GM18858 (cell line): ENCODE measurements at regions not wholly inside any gene's neighbourhood (a gene's known extent, or its start where the extent isn't known, plus 50 kb on each side); places are given as distances from the start of the nearest gene placed in this dataset.
"Not testable (repeated sequence)": the region's sequence is repeated elsewhere in the genome, so short reads cannot be mapped to it uniquely, and the experiment has no call there.

ENCODE experiments used
- ATAC-seq: cut with Tn5 transposase; IDR thresholded peaks from one replicate; pipeline ENCODE4 v1.9.1; 2021; ENCODE audit not compliant: unreplicated experiment

DNA sequence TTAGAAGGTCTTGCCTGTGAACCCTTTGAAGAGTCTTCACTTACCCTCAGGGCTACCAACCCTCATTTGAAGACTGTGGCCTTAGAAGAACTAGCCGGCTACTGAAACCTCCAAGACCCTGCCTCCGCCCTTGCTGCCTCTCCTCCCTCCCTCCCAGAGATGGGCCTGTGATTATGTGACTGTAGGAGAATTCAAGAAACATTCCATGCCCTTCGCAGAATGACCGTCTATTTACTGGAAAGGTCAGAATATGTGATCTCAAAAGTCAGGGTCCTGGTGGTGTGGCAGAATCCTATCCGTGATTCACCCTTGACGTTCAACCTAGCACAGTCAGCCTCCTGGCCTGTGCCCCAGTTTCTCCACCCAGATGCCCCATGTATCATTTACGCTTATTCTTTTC lies 109.6 kb downstream of the CTNND1 start:
- ATAC-seq = no peak

DNA sequence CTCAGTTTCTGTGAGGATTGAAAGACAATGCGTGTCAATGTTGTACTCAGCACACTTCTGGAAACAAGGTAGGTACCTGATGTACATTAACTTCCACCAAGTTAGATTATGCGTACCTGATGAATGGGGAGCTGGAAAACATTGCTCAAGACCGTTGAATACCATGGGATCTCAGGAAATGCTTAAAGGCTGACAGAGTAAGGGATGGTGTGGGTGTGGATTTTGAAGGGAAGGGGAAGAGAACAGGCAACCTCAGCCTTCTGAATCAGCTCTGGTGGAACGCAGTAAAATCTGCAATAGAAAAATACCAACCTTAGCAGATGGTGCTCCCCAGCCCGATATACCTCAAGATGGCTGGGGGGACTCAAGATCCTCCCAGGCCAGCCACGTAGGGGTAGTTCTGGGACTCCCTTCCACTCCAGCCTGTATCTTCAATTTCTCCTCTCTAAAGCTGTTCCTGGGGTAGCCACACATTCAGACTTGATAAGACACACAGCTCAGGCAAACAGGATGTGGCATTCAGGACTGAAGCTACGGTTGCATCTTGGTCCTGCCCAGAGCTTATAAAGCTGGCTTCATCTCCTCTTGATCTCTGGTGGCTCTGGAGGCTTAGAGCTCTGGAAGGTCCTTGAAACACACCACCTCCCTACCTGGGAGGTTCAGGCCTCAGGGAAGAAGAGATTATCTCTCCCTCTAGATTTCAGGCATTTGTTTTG lies 111.8 kb downstream of the CTNND1 start:
- ATAC-seq = no peak

DNA sequence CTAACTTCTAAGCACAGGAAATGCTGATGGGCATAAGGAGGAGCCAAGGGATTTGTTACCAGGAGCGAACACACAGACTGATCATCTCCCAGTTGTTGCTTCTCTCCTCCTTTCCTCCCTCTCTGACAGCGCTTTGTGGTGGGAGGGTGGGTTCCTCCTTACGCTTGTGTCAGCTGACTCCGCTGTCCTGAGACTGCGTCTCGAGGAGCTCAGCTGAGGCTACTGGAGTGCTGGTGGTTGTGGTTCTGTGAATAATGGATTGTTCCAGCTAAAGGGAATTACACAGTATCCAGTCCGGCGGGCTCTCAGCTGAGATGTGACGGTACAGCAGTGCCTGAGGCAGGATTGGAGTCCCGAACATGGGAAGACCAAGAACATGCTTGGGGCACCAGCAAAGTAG lies 113.4 kb downstream of the CTNND1 start:
- no peak for ATAC-seq

DNA sequence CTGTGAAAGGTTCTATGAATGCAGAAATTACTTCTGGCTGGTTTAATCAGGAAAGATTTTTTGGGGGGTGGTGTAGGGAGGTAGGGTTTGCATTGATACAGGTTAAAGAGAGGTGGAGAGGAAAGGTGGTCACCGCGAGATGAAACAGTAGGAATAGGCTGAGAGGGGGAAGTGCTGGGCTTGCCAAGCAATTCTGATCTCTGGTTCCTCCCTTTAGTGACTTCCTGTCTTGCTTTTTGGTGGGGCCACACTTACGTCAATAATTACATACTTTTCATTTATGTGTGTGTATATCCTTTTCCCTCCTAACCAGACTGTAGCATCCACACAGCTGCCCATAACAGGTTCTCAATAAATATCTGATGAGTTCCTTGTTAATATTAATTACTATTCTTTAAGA lies 120.0 kb downstream of the CTNND1 start:
- no peak for ATAC-seq

DNA sequence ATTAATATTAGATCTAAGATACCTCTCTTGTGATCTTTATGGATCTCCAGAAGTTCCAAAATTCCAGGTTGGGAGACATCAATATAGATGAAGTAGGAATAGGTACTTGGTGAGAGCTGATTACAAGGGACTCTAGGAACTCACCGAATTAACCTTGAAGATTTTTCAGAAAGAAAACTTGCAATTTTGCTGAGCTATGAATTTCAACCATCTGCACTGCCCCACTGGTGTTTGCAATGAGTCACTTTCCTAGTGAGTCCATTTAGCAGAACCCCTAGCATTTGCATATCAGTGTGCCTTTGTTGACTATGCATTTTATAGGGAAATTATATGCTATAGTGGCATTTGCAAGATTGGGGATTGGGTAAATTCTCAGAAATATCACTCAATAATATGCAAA lies 122.0 kb downstream of the CTNND1 start:
- no peak for ATAC-seq

DNA sequence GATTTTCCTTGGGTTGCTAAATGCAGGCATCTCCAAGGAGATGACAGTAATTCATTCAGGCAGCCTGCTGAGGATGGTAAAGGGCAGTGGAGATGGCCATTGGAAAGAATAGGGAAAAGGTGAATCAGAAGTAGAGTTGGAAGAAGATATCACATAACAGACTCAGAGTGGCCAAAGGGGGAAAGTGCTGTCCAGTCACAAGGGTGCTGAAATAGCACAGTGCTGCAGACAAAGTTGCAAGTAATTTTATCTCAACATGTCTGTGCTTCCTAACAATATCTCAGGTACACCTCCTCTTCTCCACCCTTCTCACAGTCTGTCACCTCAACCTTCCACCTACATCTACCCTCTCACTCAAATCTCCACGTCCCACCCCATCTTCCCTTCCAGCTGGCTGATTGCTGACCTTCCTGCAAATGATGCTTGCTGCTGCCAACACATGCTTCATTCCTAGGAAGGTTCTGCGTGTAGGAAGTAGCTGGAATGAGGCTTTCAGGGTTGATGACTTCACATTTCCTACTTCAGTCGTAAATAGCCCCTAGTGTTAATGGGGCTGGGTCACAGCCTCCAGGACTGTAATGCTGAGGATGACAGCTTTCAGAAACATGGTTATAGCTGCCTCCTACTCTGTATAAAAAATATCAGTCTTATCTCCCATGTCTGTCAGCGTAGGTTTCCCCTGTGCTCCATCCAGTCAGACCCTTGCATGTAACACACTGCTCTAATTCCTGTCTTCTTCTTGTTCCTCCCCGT lies 123.9 kb downstream of the CTNND1 start:
- ATAC-seq = no peak

DNA sequence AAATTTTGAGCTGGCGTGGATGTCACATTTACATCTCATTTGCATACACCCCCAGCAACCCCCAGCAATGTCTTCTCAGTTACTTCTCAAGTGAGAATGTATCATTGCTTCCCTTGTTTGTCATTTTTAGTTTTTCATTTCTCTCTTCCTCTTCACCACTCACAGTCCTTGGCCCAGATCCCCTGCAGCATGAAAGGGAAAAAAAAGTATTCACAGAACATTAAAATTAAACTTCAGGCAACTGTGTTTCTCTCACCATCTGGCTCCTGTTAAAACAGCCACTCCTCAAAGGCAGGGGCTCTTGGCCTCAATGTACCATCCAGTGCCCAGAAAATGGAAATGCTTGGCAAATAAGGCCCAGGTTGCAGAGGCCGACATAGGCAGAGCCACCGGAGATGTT lies 126.8 kb downstream of the CTNND1 start:
- ATAC-seq = no peak

DNA sequence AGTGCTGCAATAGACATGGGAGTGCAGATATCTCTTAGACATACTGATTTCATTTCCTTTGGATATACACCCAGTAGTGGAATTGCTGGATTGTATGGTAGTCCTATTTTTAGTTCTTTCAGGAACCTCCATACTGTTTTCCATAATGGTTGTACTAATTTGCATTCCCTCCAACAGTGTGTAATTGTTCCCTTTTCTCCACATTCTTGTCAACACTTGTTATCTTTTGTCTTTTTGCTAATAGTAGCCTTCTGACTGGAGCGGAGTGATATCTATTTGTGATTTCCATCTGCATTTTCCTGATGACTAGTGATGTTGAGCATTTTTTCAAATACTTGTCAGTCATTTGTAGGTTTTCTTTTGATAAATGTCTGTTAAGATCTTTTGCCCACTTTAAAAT lies 128.9 kb downstream of the CTNND1 start:
- no peak for ATAC-seq

DNA sequence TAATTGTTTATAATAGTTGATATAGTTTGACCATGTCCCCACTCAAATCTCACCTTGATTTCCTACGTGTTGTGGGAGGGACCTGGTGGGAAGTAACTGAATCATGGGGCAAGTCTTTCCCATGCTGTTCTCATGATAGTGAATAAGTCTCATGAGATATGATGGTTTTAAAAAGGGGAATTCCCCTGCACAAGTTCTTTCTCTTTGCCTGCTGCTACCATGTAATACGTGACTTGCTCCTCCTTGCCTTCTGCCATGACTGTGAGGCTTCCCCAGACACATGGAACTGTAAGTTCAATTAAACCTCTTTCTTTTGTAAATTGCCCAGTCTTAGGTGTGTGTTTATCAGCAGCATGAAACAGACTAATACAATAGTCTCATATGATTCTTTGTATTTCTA lies 130.5 kb upstream of the OR9Q1 start:
- not testable (repeated sequence) for ATAC-seq

DNA sequence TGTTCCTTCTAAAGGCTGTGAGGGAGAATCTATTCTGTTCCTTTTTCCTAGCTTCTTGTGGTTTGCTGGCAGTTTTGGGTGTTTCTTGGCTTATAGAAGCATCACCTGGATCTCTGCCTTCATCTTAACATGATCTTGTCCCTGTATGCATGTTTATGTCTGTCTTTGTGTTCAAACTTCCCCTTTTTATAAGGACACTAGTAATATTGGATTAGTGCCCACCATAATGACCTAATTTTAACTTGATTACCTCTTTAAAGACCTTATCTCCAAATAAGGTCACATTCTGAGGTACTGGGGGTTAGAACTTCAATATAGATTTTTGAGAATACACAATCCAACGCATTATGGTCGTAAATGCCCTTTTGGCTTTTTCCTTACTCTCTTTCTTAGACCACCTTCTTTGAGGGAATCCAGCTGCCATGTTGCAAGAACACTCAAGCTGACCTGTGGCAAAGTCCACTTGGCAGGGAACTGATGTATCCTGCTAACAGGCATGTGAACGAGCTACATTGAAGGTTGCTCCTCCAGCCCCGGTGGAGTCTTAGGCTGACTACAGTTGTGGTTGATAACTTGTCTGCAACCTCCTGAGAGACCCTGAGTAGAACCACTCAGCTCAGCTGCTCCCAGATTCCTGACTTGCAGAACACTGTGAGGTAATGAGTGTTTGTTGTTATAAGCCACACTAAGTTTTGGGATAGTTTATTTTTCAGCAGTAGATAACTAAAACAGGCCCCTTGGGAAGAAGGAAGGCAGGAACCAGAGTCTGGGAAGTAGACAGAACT lies 127.1 kb upstream of the OR9Q1 start:
- ATAC-seq = no peak

DNA sequence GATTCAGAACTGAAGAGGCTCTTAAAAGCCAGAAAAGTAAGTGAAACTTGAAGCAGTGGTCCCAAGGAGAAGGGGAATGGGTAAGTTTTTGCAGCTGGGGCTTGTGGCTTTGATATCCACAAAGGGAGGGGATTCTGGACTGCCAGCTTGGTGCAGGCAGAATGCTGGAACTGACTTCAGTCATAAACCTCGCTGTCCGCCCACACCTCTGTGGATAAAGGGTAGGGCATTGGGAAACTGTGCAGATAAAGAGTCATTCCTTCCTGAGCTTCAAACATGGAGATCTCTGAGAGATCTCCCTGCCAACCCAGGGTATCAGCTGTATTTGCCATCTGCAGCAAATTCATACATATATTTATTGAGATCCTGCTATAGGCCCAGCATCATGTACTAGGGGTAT lies 124.3 kb upstream of the OR9Q1 start:
- ATAC-seq = no peak

DNA sequence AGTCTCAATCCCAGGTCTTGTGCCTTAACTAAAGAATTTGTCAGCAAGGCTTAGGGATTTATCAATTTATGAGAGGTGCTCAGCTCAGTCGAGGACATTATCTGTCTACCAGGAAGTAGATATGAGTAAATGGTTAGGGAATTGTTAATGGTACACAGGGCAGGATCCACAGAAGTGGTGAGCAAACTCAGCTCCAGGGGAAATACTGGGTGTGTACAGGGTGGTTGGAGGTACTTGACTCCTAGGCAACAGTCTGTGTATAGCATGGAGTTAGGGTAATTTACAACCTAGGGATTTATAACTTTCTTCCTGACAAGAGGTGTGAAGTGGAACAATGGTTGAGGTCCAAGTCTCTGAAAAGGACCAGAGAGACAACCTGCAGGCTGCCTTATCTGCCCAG lies 123.4 kb upstream of the OR9Q1 start:
- no peak for ATAC-seq

DNA sequence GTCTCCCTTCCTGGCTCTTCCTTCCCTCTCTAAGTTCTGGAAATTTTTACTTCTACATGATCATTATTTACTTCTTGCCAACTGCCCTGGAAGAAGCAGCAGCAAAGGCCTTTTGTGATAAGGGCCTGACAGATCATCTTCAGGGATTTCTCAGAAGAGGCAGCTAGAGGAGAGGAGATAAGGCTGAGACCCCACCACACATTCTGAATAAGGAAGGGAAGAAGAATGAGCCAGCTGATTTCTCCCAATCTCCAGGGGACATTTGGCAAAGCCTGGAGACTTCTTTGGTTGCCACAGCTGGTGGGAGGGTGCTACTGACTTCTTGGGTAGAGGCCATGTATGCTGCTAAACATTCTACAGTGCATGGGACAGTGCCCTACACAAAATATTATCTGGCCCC lies 122.4 kb upstream of the OR9Q1 start:
- no peak for ATAC-seq

DNA sequence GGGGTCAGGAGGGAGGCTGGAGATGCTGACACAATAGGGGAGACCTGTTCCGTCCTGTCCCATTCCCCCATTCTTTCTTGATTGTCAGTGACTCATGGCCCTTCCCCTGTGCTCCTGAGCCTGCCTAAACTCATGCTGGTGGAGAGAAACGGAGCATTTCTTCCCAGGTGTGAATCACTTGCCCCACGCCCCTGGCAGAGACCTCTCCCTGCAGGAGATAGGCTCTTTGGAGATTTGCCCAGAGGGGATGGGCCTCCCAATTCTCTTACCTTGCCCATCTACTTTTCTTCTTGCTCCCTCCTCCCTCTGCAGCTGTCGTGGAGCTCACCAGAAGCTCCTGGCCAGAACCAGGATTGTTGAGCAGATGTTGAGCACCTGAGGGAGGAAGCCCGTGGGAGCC lies 121.9 kb upstream of the OR9Q1 start:
- ATAC-seq = no peak

DNA sequence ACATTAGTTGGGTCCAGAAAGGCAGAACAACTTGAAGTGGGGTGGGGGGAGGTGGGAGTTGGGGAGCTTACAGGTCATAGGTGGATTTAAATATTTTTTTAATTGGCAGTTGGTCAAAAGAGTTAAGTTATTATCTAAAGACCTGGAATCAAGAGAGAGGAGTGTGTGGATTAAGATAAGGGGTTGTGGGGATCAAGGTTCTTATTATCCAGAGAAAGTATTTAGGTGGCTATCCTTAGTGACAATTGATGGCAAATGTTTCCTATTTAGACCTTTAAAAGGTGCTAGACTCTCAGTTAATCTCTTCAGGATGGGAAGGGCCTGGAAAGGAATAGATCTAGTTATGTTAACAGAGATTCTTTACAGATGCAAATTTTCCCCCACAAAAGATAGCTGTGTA lies 120.7 kb upstream of the OR9Q1 start:
- ATAC-seq = no peak

DNA sequence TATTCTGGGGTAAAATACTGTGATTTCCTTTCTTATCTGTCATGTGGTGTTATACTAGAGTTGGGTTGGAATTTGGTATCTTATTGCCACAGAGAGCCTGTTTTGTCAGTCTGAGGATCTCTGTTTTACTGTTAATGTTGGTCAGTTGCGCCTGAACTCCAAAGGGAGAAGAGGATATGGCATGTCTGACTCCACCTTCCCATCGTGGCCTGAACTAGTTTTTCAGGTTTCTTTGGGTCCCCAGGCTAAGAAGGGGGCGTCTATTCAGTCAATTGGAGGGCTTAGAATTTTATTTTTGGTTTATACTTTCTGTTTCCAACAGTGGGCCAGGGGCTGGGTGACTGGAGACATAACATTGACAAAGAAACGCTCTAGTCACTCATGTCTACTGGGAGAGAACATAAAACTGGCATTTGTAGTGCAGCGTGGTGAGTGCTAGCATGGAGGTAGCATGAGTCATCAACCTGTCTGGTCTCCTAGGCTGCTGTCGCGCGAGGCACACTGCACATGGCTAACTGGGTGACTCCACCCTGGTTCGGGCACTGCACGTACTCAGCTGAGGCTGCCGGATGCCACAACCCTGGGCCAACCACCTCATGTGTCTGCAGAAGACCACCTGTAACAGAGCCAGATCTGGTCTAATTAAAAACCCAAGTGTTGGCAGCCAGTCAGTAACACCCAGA lies 120.1 kb upstream of the OR9Q1 start:
- ATAC-seq = peak; percentile 86

DNA sequence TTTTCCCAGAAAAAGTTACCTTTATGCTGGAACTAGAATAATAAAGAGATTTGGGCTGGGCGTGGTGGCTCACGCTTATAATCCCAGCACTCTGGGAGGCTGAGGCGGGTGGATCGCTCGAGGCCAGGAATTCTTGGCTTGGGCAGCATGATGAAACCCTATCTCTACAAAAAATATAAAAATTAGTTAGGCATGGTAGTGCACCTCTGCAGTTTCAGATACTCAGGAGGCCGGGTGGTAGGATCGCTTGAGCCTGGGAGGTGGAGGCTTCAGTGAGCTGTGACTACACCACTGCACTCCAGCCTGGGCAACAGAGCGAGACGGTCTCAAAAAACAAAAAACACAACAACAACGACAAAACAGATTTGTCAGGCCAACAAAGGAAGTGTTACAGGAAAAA lies 119.3 kb upstream of the OR9Q1 start:
- ATAC-seq = no peak

DNA sequence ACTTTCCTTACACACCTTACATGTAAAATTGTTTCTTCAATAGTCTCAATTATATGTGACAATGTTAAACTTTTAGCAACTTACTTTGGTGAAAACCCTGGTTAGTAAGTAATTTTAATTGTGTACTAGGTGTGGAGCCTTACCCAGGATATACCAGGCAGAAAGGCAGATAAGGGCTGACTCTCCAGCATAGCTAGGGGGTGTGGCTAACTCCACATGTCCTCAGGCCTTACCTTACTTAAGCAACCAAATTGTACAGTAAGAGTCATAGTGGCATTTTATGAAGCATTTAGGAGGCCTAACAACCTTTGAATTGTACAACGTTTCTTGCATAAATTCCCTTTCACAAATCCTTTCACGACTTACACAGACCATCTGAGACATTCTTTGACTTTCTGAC lies 118.2 kb upstream of the OR9Q1 start:
- ATAC-seq = no peak

DNA sequence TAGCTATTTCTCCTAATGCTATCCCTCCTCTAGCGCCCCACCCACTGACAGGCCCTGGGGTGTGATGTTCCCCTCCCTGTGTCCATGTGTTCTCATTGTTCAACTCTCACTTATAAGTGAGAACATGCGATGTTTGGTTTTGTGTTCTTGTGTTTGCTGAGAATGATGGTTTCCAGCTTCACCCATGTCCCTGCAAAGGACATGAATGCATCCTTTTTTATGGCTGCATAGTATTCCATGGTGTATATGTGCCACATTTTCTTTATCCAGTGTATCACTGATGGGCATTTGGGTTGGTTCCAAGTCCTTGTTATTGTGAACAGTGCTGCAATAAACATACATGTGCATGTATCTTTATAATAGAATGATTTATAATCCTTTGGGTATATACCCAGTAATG lies 115.3 kb upstream of the OR9Q1 start:
- not testable (repeated sequence) for ATAC-seq

DNA sequence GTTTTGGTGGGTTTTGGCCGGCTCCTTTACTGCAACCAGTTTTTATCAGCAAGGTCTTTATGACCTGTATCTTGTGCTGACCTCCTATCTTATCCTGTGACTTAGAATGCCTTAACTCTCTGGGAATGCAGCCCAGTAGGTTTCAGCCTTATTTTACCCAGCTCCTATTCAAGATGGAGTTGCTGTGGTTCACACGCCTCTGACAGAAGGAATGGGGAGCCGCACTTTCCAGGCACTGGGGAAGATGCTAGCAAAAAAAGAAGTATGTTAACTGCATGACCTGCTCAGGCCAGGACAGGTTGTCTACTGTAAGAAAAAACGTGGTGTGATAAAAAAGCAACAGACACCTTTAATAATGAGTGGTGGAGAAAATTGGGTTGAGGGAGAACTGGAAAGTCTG lies 112.2 kb upstream of the OR9Q1 start:
- ATAC-seq = not testable (repeated sequence)
